PC-3 (cell line): ENCODE measurements at regions not wholly inside any gene's neighbourhood (a gene's known extent, or its start where the extent isn't known, plus 50 kb on each side); places are given as distances from the start of the nearest gene placed in this dataset.
A peak's percentile ranks its signal among the peaks of the same experiment; 100 is the strongest.

Experiments
- ATAC-seq: fragments of 200-7000 bp; cut with Tn5 transposase; 2 replicates; pipeline ENCODE4 v1.9.1; 2020; ENCODE audit warnings: mild to moderate bottlenecking, moderate library complexity
- BruUV-seq: library from RNA; stranded (reverse); fragments of 400-500 nt; replicated peaks from 2 replicates; lab custom pipeline; 2021; lab: Mats Ljungman, UMichigan
- CTCF ChIA-PET: fragments of 300-600 bp; sonication (Branson Sonifier 250); formaldehyde crosslinking; loops from one replicate; lab custom pipeline; 2022; ENCODE audit warnings: antibody characterized with exemption; lab: Charles Lee
- POLR2A ChIA-PET: fragments of 300-600 bp; sonication (Branson Sonifier 250); formaldehyde crosslinking; loops from one replicate; lab custom pipeline; 2022; ENCODE audit warnings: antibody characterized with exemption; ENCODE audit not compliant: unreplicated experiment; lab: Charles Lee
- DNase-seq: peaks from one replicate; pipeline ENCODE4 v3.0.0-alpha.2; 2015
- H2AFZ ChIP-seq: fragments of 300-600 bp; sonication (generic); 2 replicates; pipeline ENCODE4 v1.6.0; 2016; ENCODE audit warnings: antibody characterized with exemption, low read length
- H3F3A ChIP-seq: fragments of 300-600 bp; sonication (generic); one replicate; pipeline ENCODE4 v1.6.0; 2017; ENCODE audit warnings: antibody characterized with exemption, low read length, control low read depth, mild to moderate bottlenecking; ENCODE audit not compliant: unreplicated experiment
- H3K27ac ChIP-seq: fragments of 300-600 bp; sonication (generic); 2 replicates; pipeline ENCODE4 v1.5.1; 2016; ENCODE audit warnings: mild to moderate bottlenecking, low read length
- H3K27me3 ChIP-seq: fragments of 300-600 bp; sonication (generic); 2 replicates; pipeline ENCODE4 v1.6.1; 2016; ENCODE audit warnings: low read length, mixed read lengths
- H3K36me3 ChIP-seq: fragments of 300-600 bp; sonication (generic); 2 replicates; pipeline ENCODE4 v1.6.1; 2016; ENCODE audit warnings: low read depth, mixed run types, low read length, mixed read lengths
- H3K4me1 ChIP-seq: fragments of 300-600 bp; sonication (generic); 2 replicates; pipeline ENCODE4 v1.5.1; 2016; ENCODE audit warnings: low read length; ENCODE audit not compliant: insufficient read depth
- H3K4me2 ChIP-seq: fragments of 300-600 bp; sonication (generic); 2 replicates; pipeline ENCODE4 v1.6.0; 2016; ENCODE audit warnings: low read length
- H3K4me3 ChIP-seq: fragments of 300-600 bp; sonication (generic); 2 replicates; pipeline ENCODE4 v1.5.1; 2016; ENCODE audit warnings: mild to moderate bottlenecking, low read length, mixed read lengths
- H3K79me2 ChIP-seq: fragments of 300-600 bp; sonication (generic); 2 replicates; pipeline ENCODE4 v1.6.1; 2017; ENCODE audit warnings: low read length, mixed read lengths
- H3K9ac ChIP-seq: fragments of 300-600 bp; sonication (generic); 2 replicates; pipeline ENCODE4 v1.6.0; 2016; ENCODE audit warnings: mild to moderate bottlenecking, low read length
- H3K9me2 ChIP-seq: fragments of 300-600 bp; sonication (generic); replicated peaks from 2 replicates; pipeline ENCODE4 v1.6.1; 2016; ENCODE audit warnings: mixed run types, low read length, mixed read lengths
- H3K9me3 ChIP-seq: fragments of 300-600 bp; sonication (generic); 2 replicates; pipeline ENCODE4 v1.6.1; 2016; ENCODE audit warnings: low read length, mixed read lengths
- H4K20me1 ChIP-seq: fragments of 300-600 bp; sonication (generic); 2 replicates; pipeline ENCODE4 v1.6.1; 2016; ENCODE audit warnings: low read length, mixed read lengths
- EZH2 ChIP-seq: fragments of 300-600 bp; sonication (generic); IDR thresholded peaks from one replicate; pipeline ENCODE4 v1.6.1; 2017; ENCODE audit warnings: antibody characterized with exemption, mild to moderate bottlenecking, low read length; ENCODE audit not compliant: unreplicated experiment
- EZH2phosphoT487 ChIP-seq: fragments of 300-600 bp; sonication (generic); IDR thresholded peaks from 2 replicates; pipeline ENCODE4 v1.6.1; 2018; ENCODE audit warnings: mild to moderate bottlenecking, antibody characterized with exemption, low read length, borderline replicate concordance
- intact Hi-C: fragments of 100-400 bp; cut with micrococcal nuclease; formaldehyde crosslinking; loops from 2 replicates; pipeline ENCODE4 v1.9.0; 2023
- TF ChIP-seq, protein P1 (sequence below): fragments of 300-600 bp; sonication (generic); conservative IDR thresholded peaks from 2 replicates; pipeline ENCODE4 v1.5.1; 2017; ENCODE audit warnings: antibody characterized with exemption, low read depth, mild to moderate bottlenecking, low read length

DNA sequence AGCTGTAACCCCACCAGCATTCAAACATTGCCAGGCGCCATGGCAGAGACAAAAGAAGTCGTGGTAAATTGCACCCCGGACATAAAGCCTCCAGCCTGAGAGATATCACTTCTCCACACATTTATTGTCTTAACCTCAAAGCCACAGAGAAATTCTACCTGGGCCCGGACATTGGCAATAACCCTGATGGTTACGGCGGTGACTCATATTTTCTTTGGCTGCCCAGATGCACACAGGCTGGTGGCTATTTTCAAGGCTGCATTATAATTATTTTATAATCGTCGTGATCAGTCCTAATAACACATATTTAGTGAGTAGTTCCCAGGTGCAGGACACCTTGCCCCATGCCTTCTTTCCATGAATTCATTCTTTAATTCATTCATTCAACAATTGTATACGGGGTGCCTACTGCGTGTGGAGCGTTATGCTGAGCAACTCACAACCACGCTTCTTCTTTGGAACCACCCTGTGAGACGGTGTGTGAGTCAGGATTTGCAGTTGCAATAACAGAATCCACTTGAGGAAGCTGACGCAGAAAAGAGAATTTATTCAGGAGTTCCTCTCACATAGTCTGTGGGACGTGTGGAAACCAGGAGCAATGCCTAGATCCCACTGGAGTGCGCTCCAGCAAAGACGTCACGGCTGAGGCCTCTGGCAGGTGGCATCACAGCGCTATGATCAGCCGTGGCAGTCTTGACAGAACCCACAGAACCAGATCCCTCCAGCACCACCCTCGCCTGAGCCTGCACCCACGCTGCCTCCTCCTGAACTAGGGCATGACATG, 245.7 kb downstream of the FOXL1 start:
- H3K79me2 ChIP-seq = no peaks in the 10 kb centered on the region
- H3K9me3 ChIP-seq = no peaks in the 10 kb centered on the region
- H3K36me3 ChIP-seq = no peaks in the 10 kb centered on the region
- peak; percentile 69 for ATAC-seq
- peak; percentile 80 for DNase-seq
- H3K27me3 ChIP-seq = no peaks in the 10 kb centered on the region
- no peaks in the 10 kb centered on the region for H4K20me1 ChIP-seq
- H3K4me3 ChIP-seq = peak overlapping the region; percentile 11; the same call in 1 of the 2 replicates
- H3K9me2 ChIP-seq = no peaks in the 10 kb centered on the region
- POLR2A ChIA-PET = no interaction called here
- H3K27ac ChIP-seq = peak overlapping the region; percentile 98
- peaks cover 5% of the 10 kb centered on the region for H3F3A ChIP-seq
- H2AFZ ChIP-seq = 0 out of 2 replicates have a peak overlapping the region, but pooled peaks have one; percentile 20
- peak overlapping the region; percentile 81 for H3K9ac ChIP-seq
- TF ChIP-seq, protein P1, sequence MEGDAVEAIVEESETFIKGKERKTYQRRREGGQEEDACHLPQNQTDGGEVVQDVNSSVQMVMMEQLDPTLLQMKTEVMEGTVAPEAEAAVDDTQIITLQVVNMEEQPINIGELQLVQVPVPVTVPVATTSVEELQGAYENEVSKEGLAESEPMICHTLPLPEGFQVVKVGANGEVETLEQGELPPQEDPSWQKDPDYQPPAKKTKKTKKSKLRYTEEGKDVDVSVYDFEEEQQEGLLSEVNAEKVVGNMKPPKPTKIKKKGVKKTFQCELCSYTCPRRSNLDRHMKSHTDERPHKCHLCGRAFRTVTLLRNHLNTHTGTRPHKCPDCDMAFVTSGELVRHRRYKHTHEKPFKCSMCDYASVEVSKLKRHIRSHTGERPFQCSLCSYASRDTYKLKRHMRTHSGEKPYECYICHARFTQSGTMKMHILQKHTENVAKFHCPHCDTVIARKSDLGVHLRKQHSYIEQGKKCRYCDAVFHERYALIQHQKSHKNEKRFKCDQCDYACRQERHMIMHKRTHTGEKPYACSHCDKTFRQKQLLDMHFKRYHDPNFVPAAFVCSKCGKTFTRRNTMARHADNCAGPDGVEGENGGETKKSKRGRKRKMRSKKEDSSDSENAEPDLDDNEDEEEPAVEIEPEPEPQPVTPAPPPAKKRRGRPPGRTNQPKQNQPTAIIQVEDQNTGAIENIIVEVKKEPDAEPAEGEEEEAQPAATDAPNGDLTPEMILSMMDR = no peak
- TF ChIP-seq EZH2phosphoT487 = no peak
- no peak for TF ChIP-seq EZH2
- intact Hi-C loops = loop anchor here (1.0 to 5.0 kb wide), 3 partner anchors 83 to 247 kb away; partner anchors contain the start of gene FOXL1
- H3K4me1 ChIP-seq = peaks cover 63% of the 10 kb centered on the region
- TSS peak; percentile 24 for BruUV-seq
- H3K4me2 ChIP-seq = peak overlapping the region; percentile 74
- CTCF ChIA-PET = no interaction called here

DNA sequence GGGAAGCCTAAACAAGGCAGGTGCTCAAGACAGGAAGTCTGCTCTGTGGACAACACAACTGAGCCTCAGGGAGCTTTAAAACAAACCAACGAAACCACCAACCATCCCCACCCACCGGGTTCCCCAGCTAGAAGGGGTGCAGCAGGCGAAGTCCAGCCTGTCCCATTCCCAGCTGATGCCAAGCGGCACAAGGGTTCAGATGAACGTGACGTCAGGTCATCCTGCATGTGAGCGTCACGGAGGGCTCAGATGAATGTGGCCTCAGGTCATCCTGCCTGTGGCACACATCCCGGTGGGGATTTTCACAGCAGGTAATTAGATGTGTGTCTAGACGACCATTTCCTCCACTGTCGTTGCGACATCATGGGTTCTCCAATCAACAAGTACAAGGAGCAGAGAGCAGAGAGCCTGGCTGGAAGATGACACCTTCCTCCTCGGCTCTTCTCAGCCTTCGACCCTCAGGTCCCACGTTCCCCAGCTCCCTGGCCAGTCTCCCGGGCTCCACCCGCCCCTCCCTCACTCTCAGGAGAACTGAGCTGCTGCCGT, 246.5 kb downstream of the FOXL1 start:
- Histone ChIP-seq H3K36me3 (no peaks in the 10 kb centered on the region), H3F3A (peaks cover 5% of the 10 kb centered on the region), H3K4me1 (peaks cover 63% of the 10 kb centered on the region), H3K27ac (peak overlapping the region; percentile 98), H2AFZ (0 out of 2 replicates have a peak overlapping the region, but pooled peaks have one; percentile 20), H3K27me3 (no peaks in the 10 kb centered on the region), H3K4me2 (peak overlapping the region; percentile 74), H3K79me2 (no peaks in the 10 kb centered on the region), H4K20me1 (no peaks in the 10 kb centered on the region), H3K9me2 (no peaks in the 10 kb centered on the region), H3K4me3 (peak overlapping the region; percentile 16; the same call in 1 of the 2 replicates), H3K9ac (peak overlapping the region; percentile 81), H3K9me3 (no peaks in the 10 kb centered on the region)
- CTCF ChIA-PET = no interaction called here
- peak; percentile 21 for DNase-seq
- POLR2A ChIA-PET = no interaction called here
- ATAC-seq = no peak
- intact Hi-C loops = loop anchor here (1.0 to 5.0 kb wide), 2 partner anchors 84 to 248 kb away; partner anchors contain the start of gene FOXL1
- TF ChIP-seq EZH2phosphoT487 = no peak
- TF ChIP-seq EZH2 = no peak
- TF ChIP-seq, protein P1 = no peak
- no TSS peak for BruUV-seq
